NT2/D1 (cell line): ENCODE measurements at regions not wholly inside any gene's neighbourhood (a gene's known extent, or its start where the extent isn't known, plus 50 kb on each side); places are given as distances from the start of the nearest gene placed in this dataset.

Experiments
- SUZ12 ChIP-seq: IDR thresholded peaks from 2 replicates; pipeline ENCODE4 v1.6.1; 2011; ENCODE audit not compliant: insufficient read length, insufficient read depth; ENCODE audit errors: extremely low read depth
- YY1 ChIP-seq: IDR thresholded peaks from 2 replicates; pipeline ENCODE4 v1.6.1; 2011; ENCODE audit not compliant: insufficient read length, insufficient read depth

- TF ChIP-seq YY1 (no peak), SUZ12 (no peak)
Observed at GRCh38 chr5:91493086-91493485, 110.0 kb upstream of the ARRDC3 start.
